H1 (cell line): ENCODE measurements at regions not wholly inside any gene's neighbourhood (a gene's known extent, or its start where the extent isn't known, plus 50 kb on each side); places are given as distances from the start of the nearest gene placed in this dataset.

Source experiments
- CBX5 ChIP-seq: fragments of 300-800, 300-1000 bp; sonication (generic); IDR thresholded peaks from 2 replicates; pipeline ENCODE4 v1.7.1; 2016; ENCODE audit warnings: antibody characterized with exemption, low read length, low read depth
- EGR1 ChIP-seq: IDR thresholded peaks from 2 replicates; pipeline ENCODE4 v1.6.1; 2011; ENCODE audit warnings: low read depth, low read length, borderline replicate concordance
- NRF1 ChIP-seq: IDR thresholded peaks from 2 replicates; pipeline ENCODE4 v1.6.1; 2011; ENCODE audit warnings: mild to moderate bottlenecking, low read depth, low read length, improper control_type of control experiment
- RBBP5 ChIP-seq: IDR thresholded peaks from 2 replicates; pipeline ENCODE4 v1.7.1; 2012; ENCODE audit warnings: low read depth, mild to moderate bottlenecking, inconsistent platforms, low read length, moderate library complexity, borderline replicate concordance

- no peak for TF ChIP-seq CBX5
- TF ChIP-seq RBBP5: no peak
- no peak for TF ChIP-seq NRF1
- TF ChIP-seq EGR1: no peak
Observed at GRCh38 chr2:156883804-156884203, 373.7 kb upstream of the GALNT5 start (continued).
